CD8-positive, alpha-beta memory T cell (primary cell): ENCODE measurements at regions not wholly inside any gene's neighbourhood (a gene's known extent, or its start where the extent isn't known, plus 50 kb on each side); places are given as distances from the start of the nearest gene placed in this dataset.

Experiments
- CTCF ChIA-PET: fragments of 350-600 bp; sonication (Branson Sonifier 250); formaldehyde crosslinking; loops from one replicate; lab custom pipeline; 2021; ENCODE audit warnings: antibody characterized with exemption; lab: Charles Lee
- POLR2A ChIA-PET: fragments of 350-600 bp; sonication (Branson Sonifier 250); formaldehyde crosslinking; loops from one replicate; lab custom pipeline; 2021; ENCODE audit warnings: antibody characterized with exemption; lab: Charles Lee
- DNase-seq, 5 donors: peaks; one replicate each; pipeline versions ENCODE4 v3.0.0 to v3.0.0-alpha.2; 2020 to 2022; ENCODE audit warnings: mixed read lengths in 1 of 5
- H3K27ac ChIP-seq: one replicate; pipeline ENCODE4 v1.7.0; 2013; ENCODE audit warnings: low read depth, mild to moderate bottlenecking, low read length, moderate library complexity
- H3K27me3 ChIP-seq: 2 replicates; pipeline ENCODE4 v1.7.0; 2013; ENCODE audit warnings: low read length, mild to moderate bottlenecking; ENCODE audit not compliant: insufficient read depth, poor library complexity, severe bottlenecking
- H3K36me3 ChIP-seq: 2 replicates; pipeline ENCODE4 v1.7.0; 2013; ENCODE audit warnings: mild to moderate bottlenecking, low read length, moderate library complexity; ENCODE audit not compliant: insufficient read depth
- H3K4me1 ChIP-seq: 2 replicates; pipeline ENCODE4 v1.7.0; 2013; ENCODE audit warnings: mild to moderate bottlenecking, low read length, moderate library complexity; ENCODE audit not compliant: insufficient read depth
- H3K4me3 ChIP-seq: 2 replicates; pipeline ENCODE4 v1.7.0; 2013; ENCODE audit warnings: mild to moderate bottlenecking, low read length
- H3K9me3 ChIP-seq: 2 replicates; pipeline ENCODE4 v1.7.0; 2013; ENCODE audit warnings: mild to moderate bottlenecking, low read length
- H3K27ac Mint-ChIP-seq, 8 donors: one replicate each; pipeline ENCODE4 v1.8.0; 2020 to 2021; ENCODE audit warnings: mixed read lengths in 8 of 8, mild to moderate bottlenecking in 6 of 8, inconsistent platforms in 3 of 8, moderate library complexity in 3 of 8
- H3K27me3 Mint-ChIP-seq, 2 donors: one replicate each; pipeline ENCODE4 v1.8.0; 2020 to 2021; ENCODE audit warnings: mixed read lengths in 2 of 2, mild to moderate bottlenecking in 1 of 2, moderate library complexity in 1 of 2
- H3K36me3 Mint-ChIP-seq, 3 donors: one replicate each; pipeline ENCODE4 v1.8.0; 2020 to 2021; ENCODE audit warnings: mixed read lengths in 3 of 3, inconsistent platforms in 1 of 3, mild to moderate bottlenecking in 1 of 3
- H3K4me1 Mint-ChIP-seq, 3 donors: one replicate each; pipeline ENCODE4 v1.8.0; 2020 to 2021; ENCODE audit warnings: mixed read lengths in 3 of 3, inconsistent platforms in 1 of 3, mild to moderate bottlenecking in 1 of 3
- H3K4me3 Mint-ChIP-seq, 7 donors: one replicate each; pipeline ENCODE4 v1.8.0; 2020 to 2021; ENCODE audit warnings: mixed read lengths in 7 of 7, mild to moderate bottlenecking in 6 of 7, moderate library complexity in 4 of 7, inconsistent platforms in 2 of 7
- H3K9me3 Mint-ChIP-seq, 5 donors: one replicate each; pipeline ENCODE4 v1.8.0; 2020 to 2022; ENCODE audit warnings: mixed read lengths in 5 of 5, mild to moderate bottlenecking in 3 of 5, moderate library complexity in 2 of 5, inconsistent platforms in 1 of 5

DNA sequence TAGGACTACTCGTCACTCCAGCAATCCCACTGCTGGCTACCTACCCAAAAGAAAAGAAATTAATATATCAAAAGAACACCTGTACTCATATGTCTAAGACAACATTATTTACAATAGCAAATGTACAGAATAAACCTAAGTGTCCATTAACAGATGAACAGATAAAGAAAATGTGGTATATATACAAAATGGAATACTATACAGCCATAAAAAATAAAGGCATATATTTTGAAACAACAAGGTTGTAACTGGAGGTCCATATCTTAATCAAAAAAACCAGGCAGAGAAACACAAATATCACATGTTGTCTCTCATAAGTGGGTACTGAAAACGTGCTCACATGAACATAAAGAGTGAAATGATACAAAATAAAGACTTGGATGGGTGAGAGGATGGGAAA, 1073.3 kb upstream of the PHF14 start:
- Histone ChIP-seq H3K27me3 (no peaks in the 10 kb centered on the region), H3K9me3 (no peaks in the 10 kb centered on the region), H3K4me1 (no peaks in the 10 kb centered on the region), H3K4me3 (no peak overlapping the region), H3K27ac (no peak overlapping the region), H3K36me3 (no peaks in the 10 kb centered on the region)
- H3K4me1 Mint-ChIP-seq, result no peaks in the 10 kb centered on the region
- no peak for DNase-seq
- no peaks in the 10 kb centered on the region for H3K36me3 Mint-ChIP-seq
- H3K27ac Mint-ChIP-seq, result no peak overlapping the region
- H3K27me3 Mint-ChIP-seq, result no peaks in the 10 kb centered on the region
- H3K4me3 Mint-ChIP-seq, result no peak overlapping the region
- ChIA-PET POLR2A (no interaction called here), CTCF (no interaction called here)
- peaks cover 25 to 44% (median 33%) of the 10 kb centered on the region in 5 donors for H3K9me3 Mint-ChIP-seq

DNA sequence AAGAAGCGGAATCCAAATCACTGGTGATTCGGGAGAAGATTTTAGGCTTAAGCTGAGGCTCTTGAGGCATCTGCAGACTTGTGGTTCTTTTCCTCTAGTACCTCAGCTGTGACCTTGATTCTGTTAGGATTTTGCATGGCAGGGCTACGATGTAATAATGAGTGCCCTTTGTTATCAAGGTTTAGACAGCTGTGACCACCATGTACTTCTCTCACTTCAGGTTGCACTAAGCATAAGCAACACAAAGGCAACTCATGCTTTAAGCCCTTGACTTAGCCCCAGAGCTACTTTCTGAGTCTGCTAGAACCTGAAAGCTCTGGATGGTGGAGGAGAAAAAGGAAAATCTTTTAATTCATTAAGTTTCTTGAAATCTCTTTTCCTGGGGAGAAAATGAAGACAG, 1052.3 kb upstream of the PHF14 start:
- Histone ChIP-seq H3K27me3 (no peaks in the 10 kb centered on the region), H3K4me1 (no peaks in the 10 kb centered on the region), H3K36me3 (no peaks in the 10 kb centered on the region), H3K27ac (no peak overlapping the region), H3K9me3 (no peaks in the 10 kb centered on the region), H3K4me3 (no peak overlapping the region)
- DNase-seq, result no peak
- no peaks in the 10 kb centered on the region for H3K36me3 Mint-ChIP-seq
- ChIA-PET CTCF (no interaction called here), POLR2A (no interaction called here)
- H3K9me3 Mint-ChIP-seq, result peaks cover 0 to 17% (median 7%) of the 10 kb centered on the region in 5 donors
- H3K4me1 Mint-ChIP-seq, result no peaks in the 10 kb centered on the region
- no peak overlapping the region for H3K4me3 Mint-ChIP-seq
- H3K27me3 Mint-ChIP-seq, result no peaks in the 10 kb centered on the region
- H3K27ac Mint-ChIP-seq, result no peak overlapping the region

DNA sequence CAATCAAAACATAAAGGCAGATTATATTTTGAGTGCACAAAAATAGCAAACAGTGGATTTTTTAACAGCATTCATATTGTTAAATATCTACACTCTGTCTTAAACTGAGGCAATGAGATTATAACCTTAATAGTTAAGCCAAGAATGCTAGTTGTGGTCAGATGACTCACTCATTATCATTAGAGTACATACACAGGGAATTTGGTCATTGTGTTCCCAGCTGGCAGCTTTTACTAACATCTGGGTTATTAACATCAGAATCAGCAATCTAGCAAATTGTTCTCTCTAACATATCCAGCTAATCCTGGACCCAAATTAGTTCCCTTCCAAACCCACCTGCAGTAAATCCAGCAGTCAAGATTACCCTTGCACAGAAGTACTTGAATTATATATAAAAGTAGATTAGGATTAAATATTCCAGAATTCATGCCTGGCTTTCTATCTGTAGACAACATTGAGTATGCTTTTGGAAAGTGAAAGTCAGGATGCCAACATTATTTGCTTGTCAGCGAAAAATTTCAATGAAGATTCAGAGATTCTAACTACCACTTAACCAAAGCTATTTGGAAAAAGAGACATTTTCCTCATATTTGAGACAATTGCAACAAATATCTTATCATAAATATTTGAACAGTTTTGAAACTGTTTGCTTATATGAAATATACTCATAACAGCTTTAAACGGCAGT, 1035.6 kb upstream of the PHF14 start:
- Mint-ChIP-seq H3K9me3 (peaks cover 0 to 29% (median 4%) of the 10 kb centered on the region in 5 donors), H3K27ac (no peak overlapping the region), H3K36me3 (no peaks in the 10 kb centered on the region), H3K4me1 (no peaks in the 10 kb centered on the region), H3K4me3 (no peak overlapping the region), H3K27me3 (no peaks in the 10 kb centered on the region)
- ChIA-PET CTCF (no interaction called here), POLR2A (no interaction called here)
- H3K27me3 ChIP-seq, result no peaks in the 10 kb centered on the region
- no peak overlapping the region for H3K27ac ChIP-seq
- DNase-seq, result no peak
- no peaks in the 10 kb centered on the region for H3K9me3 ChIP-seq
- no peaks in the 10 kb centered on the region for H3K4me1 ChIP-seq
- H3K36me3 ChIP-seq, result no peaks in the 10 kb centered on the region
- H3K4me3 ChIP-seq, result no peak overlapping the region

DNA sequence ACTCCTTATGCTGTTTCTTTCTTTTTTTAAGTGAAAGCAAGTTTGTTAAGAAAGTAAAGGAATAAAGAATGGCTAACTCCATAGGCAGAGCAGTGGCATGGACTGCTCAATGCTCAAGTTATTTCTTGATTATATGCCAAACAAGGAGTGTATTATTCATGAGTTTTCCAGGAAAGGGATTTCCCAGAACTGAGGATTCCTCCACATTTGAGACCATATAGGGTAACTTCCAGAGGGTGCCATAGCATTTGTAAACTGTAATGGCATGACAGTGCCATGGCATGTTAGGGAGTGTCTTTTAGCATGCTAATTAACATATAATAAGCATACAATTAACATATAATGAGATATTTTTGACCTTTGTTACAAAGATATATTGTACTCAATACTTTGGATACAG, 1034.5 kb upstream of the PHF14 start:
- Histone ChIP-seq H3K27me3 (no peaks in the 10 kb centered on the region), H3K9me3 (no peaks in the 10 kb centered on the region), H3K27ac (no peak overlapping the region), H3K4me3 (no peak overlapping the region), H3K4me1 (no peaks in the 10 kb centered on the region), H3K36me3 (no peaks in the 10 kb centered on the region)
- Mint-ChIP-seq H3K27me3 (no peaks in the 10 kb centered on the region), H3K9me3 (peaks cover 0 to 21% (median 2%) of the 10 kb centered on the region in 5 donors), H3K27ac (no peak overlapping the region), H3K36me3 (no peaks in the 10 kb centered on the region), H3K4me3 (no peak overlapping the region), H3K4me1 (no peaks in the 10 kb centered on the region)
- POLR2A ChIA-PET, result no interaction called here
- CTCF ChIA-PET, result no interaction called here
- no peak for DNase-seq

DNA sequence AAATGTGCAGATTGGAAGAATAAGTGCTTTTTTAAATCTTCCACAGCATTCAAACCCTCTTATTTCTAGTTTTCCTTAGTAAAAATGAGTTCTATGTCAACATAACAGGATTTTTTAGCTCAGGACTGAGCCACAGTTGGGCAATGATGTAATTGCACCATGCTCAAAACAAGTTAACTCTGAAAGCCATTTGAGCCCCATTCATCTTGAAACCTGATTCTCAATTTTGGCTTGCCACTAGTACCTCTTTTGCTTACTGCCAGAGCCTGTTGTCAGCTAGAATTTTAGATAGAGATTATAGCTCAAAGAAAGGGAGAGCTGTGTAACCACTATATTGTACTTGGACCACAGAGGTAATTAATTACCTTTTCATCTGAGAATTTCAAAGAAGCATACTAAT, 1028.5 kb upstream of the PHF14 start:
- Histone ChIP-seq H3K4me3 (no peak overlapping the region), H3K9me3 (no peaks in the 10 kb centered on the region), H3K4me1 (no peaks in the 10 kb centered on the region), H3K27ac (no peak overlapping the region), H3K36me3 (no peaks in the 10 kb centered on the region), H3K27me3 (no peaks in the 10 kb centered on the region)
- H3K27me3 Mint-ChIP-seq, result no peaks in the 10 kb centered on the region
- ChIA-PET CTCF (no interaction called here), POLR2A (no interaction called here)
- H3K9me3 Mint-ChIP-seq, result peaks cover 0 to 9% (median 5%) of the 10 kb centered on the region in 5 donors
- DNase-seq, result no peak
- H3K4me3 Mint-ChIP-seq, result no peak overlapping the region
- no peaks in the 10 kb centered on the region for H3K4me1 Mint-ChIP-seq
- no peaks in the 10 kb centered on the region for H3K36me3 Mint-ChIP-seq
- H3K27ac Mint-ChIP-seq, result no peak overlapping the region

DNA sequence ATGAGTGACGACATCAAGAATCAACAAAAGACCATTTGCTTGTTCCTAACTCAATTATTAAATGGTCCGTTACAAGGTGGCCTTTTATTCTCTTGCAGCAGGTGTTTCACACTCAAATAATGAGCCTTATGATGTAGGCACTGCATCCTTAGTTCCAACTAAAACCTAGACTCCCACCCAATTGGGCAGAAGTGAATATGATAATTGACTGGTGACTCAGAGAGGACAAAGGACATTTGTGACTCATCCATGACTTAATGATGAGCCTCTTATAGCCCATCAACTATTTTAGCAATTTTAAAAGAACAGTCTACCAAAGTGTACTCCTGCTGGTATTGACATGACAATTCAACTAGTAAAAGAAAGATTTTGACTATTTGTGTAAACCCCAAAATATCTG, 1027.8 kb upstream of the PHF14 start:
- H3K27ac Mint-ChIP-seq, result no peak overlapping the region
- POLR2A ChIA-PET, result no interaction called here

DNA sequence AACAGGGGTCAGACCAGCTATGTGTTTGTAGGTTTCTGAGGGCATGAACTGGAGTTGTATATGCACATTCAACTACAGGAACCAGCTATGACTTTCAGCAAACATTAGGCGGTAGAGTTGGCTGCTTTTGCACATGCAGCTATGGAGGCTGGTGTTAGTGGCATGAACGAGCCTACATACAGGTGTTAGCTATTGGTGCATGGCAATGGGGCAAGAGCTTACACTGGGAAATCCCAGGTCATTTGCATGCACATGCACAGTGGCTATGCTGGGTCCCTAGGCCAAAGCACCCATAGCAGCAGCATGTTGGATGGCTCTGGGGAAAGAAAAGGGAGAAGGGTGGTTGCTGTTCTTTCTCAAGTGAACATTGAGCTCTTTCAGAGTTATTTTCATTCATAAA, 1018.5 kb upstream of the PHF14 start:
- Mint-ChIP-seq H3K4me3 (no peak overlapping the region), H3K27me3 (no peaks in the 10 kb centered on the region), H3K4me1 (no peaks in the 10 kb centered on the region), H3K36me3 (no peaks in the 10 kb centered on the region), H3K27ac (no peak overlapping the region), H3K9me3 (peaks cover 2 to 26% (median 7%) of the 10 kb centered on the region in 5 donors)
- Histone ChIP-seq H3K27ac (no peak overlapping the region), H3K36me3 (no peaks in the 10 kb centered on the region), H3K9me3 (no peaks in the 10 kb centered on the region), H3K4me3 (no peak overlapping the region), H3K27me3 (no peaks in the 10 kb centered on the region), H3K4me1 (no peaks in the 10 kb centered on the region)
- CTCF ChIA-PET, result no interaction called here
- POLR2A ChIA-PET, result no interaction called here
- no peak for DNase-seq

More for the DNA sequence above, 1027.8 kb upstream of the PHF14 start:
- no peaks in the 10 kb centered on the region for H3K27me3 ChIP-seq
- Mint-ChIP-seq H3K27me3 (no peaks in the 10 kb centered on the region), H3K4me3 (no peak overlapping the region), H3K4me1 (no peaks in the 10 kb centered on the region), H3K36me3 (no peaks in the 10 kb centered on the region), H3K9me3 (peaks cover 0 to 9% (median 5%) of the 10 kb centered on the region in 5 donors)
- no peaks in the 10 kb centered on the region for H3K9me3 ChIP-seq
- CTCF ChIA-PET, result no interaction called here
- no peaks in the 10 kb centered on the region for H3K4me1 ChIP-seq
- H3K27ac ChIP-seq, result no peak overlapping the region
- H3K4me3 ChIP-seq, result no peak overlapping the region
- no peaks in the 10 kb centered on the region for H3K36me3 ChIP-seq
- no peak for DNase-seq

DNA sequence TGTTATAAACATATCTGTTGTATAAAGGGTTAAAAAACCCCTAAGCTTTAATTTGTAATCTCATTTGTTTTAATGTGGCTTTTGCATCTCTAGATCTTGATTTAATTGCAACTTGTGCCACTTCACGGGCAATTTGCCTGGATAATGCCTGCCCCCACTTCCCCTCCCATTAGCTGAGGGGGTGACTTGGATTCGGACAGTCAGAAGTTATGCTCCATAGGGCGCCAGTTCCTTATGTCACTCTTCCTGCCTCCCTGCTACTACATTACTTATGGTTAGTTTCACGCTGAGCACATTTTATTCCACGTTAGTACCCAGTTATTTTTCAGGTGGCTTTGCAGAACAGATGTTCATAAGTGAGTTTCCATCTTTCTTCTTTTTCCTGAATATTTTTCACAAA, 1015.2 kb upstream of the PHF14 start:
- H3K9me3 ChIP-seq, result no peaks in the 10 kb centered on the region
- H3K4me3 ChIP-seq, result no peak overlapping the region
- no peaks in the 10 kb centered on the region for H3K27me3 ChIP-seq
- peak overlapping the region in 1 of 8 donors; percentile 31 for H3K27ac Mint-ChIP-seq
- POLR2A ChIA-PET, result no interaction called here
- H3K27me3 Mint-ChIP-seq, result no peaks in the 10 kb centered on the region
- H3K4me3 Mint-ChIP-seq, result no peak overlapping the region
- no peaks in the 10 kb centered on the region for H3K36me3 Mint-ChIP-seq
- H3K9me3 Mint-ChIP-seq, result peaks cover 2 to 22% (median 7%) of the 10 kb centered on the region in 5 donors
- H3K27ac ChIP-seq, result no peak overlapping the region
- no peaks in the 10 kb centered on the region for H3K36me3 ChIP-seq
- DNase-seq, result no peak
- no peaks in the 10 kb centered on the region for H3K4me1 Mint-ChIP-seq
- CTCF ChIA-PET, result no interaction called here
- no peaks in the 10 kb centered on the region for H3K4me1 ChIP-seq
